ENCODE measurements at regions not wholly inside any gene's neighbourhood (a gene's known extent, or its start where the extent isn't known, plus 50 kb on each side); places are given as distances from the start of the nearest gene placed in this dataset.

- TF ChIP-seq CTCF (optimal IDR thresholded peaks at IDR 0.05 in 1 of 3, IDR thresholded peaks at IDR 0.05 in 1 of 3, conservative IDR thresholded peaks at IDR 0.05 in 1 of 3; ENCODE audit: extremely low read depth in 1 of 3, insufficient read depth in 2 of 3, low read length in 3 of 3) (no peak), EZH2 (IDR thresholded peaks at IDR 0.05; ENCODE audit: low read length) (no peak)
These were observed 85.4 kb upstream of the SOX5 start for GRCh38 chr12:24034894-24035293.

Data from keratinocyte (primary cell).